CD14-positive monocyte (primary cell): ENCODE measurements at regions not wholly inside any gene's neighbourhood (a gene's known extent, or its start where the extent isn't known, plus 50 kb on each side); places are given as distances from the start of the nearest gene placed in this dataset.

Experiments used
- DNase-seq, 3 donors: peaks; one replicate each; pipeline ENCODE4 v3.0.0-alpha.2; 2011 to 2022
- H2AFZ ChIP-seq: 2 replicates; pipeline ENCODE4 v1.6.0; 2012; ENCODE audit warnings: mild to moderate bottlenecking, low read depth, low read length, inconsistent platforms; ENCODE audit not compliant: insufficient read depth, poor library complexity, severe bottlenecking
- H3K27ac ChIP-seq, 2 donors: 1 replicate in 1 of 2; 2 replicates in 1 of 2; pipeline ENCODE4 v1.5.1; 2012 to 2013; ENCODE audit warnings: low read length in 2 of 2, control low read depth in 1 of 2, inconsistent platforms in 1 of 2, low read depth in 1 of 2, mild to moderate bottlenecking in 1 of 2
- H3K27me3 ChIP-seq, 2 donors: one replicate each; pipeline versions ENCODE4 v1.6.0 to v1.6.1; 2011 to 2013; ENCODE audit warnings: low read length in 2 of 2; ENCODE audit not compliant: control insufficient read depth in 2 of 2, insufficient read depth in 2 of 2
- H3K36me3 ChIP-seq, 2 donors: replicated peaks in 1 of 2; 1 replicate in 1 of 2; 2 replicates in 1 of 2; pipeline versions ENCODE4 v1.5.1 to v1.6.1; 2012 to 2013; ENCODE audit warnings: low read length in 2 of 2, control low read depth in 1 of 2, inconsistent platforms in 1 of 2, mild to moderate bottlenecking in 1 of 2; ENCODE audit not compliant: insufficient read depth in 2 of 2, control insufficient read depth in 1 of 2
- H3K4me1 ChIP-seq, 2 donors: 1 replicate in 1 of 2; 2 replicates in 1 of 2; pipeline versions ENCODE4 v1.5.1 to v1.6.1; 2012 to 2013; ENCODE audit warnings: low read length in 2 of 2, control low read depth in 1 of 2, inconsistent platforms in 1 of 2, mild to moderate bottlenecking in 1 of 2, moderate library complexity in 1 of 2; ENCODE audit not compliant: insufficient read depth in 2 of 2, control insufficient read depth in 1 of 2
- H3K4me2 ChIP-seq: replicated peaks from 2 replicates; pipeline ENCODE3; 2012; ENCODE audit warnings: low read length, moderate library complexity, mild to moderate bottlenecking; ENCODE audit not compliant: poor library complexity, severe bottlenecking; ENCODE audit errors: extremely low read depth
- H3K4me3 ChIP-seq, 3 experiments: fragments of 200-600 bp in 1 of 3; sonication (generic) in 1 of 3; replicated peaks in 1 of 3; 1 replicate in 2 of 3; 2 replicates in 1 of 3; pipeline ENCODE4 v1.5.1; 2011 to 2013; ENCODE audit warnings: low read length in 3 of 3, mild to moderate bottlenecking in 3 of 3, control low read depth in 2 of 3, low read depth in 2 of 3, inconsistent platforms in 1 of 3, moderate library complexity in 1 of 3
- H3K79me2 ChIP-seq: 2 replicates; pipeline ENCODE4 v1.6.0; 2012; ENCODE audit warnings: mild to moderate bottlenecking, control low read depth, inconsistent platforms, low read length, moderate library complexity; ENCODE audit not compliant: insufficient read depth
- H3K9ac ChIP-seq: 2 replicates; pipeline ENCODE4 v1.6.0; 2017; ENCODE audit warnings: low read length, mild to moderate bottlenecking; ENCODE audit not compliant: insufficient read depth, poor library complexity, severe bottlenecking
- H3K9me3 ChIP-seq, 2 donors: replicated peaks in 1 of 2; 1 replicate in 1 of 2; 2 replicates in 1 of 2; pipeline versions ENCODE4 v1.5.1 to v1.6.1; 2012 to 2013; ENCODE audit warnings: low read length in 2 of 2, control low read depth in 1 of 2; ENCODE audit not compliant: control insufficient read depth in 1 of 2, insufficient read depth in 1 of 2
- H4K20me1 ChIP-seq: 2 replicates; pipeline ENCODE4 v1.6.0; 2012; ENCODE audit warnings: mild to moderate bottlenecking, low read length, control low read depth, moderate library complexity; ENCODE audit not compliant: insufficient read depth
- H3K27ac Mint-ChIP-seq, 7 donors: one replicate each; pipeline ENCODE4 v1.8.0; 2020; ENCODE audit warnings: mild to moderate bottlenecking in 7 of 7, mixed read lengths in 7 of 7, moderate library complexity in 6 of 7, inconsistent platforms in 2 of 7
- H3K27me3 Mint-ChIP-seq, 3 donors: one replicate each; pipeline ENCODE4 v1.8.0; 2021 to 2022; ENCODE audit warnings: low read depth in 3 of 3, mild to moderate bottlenecking in 3 of 3, mixed read lengths in 3 of 3, moderate library complexity in 3 of 3, inconsistent platforms in 1 of 3
- H3K36me3 Mint-ChIP-seq, 2 donors: one replicate each; pipeline ENCODE4 v1.8.0; 2020; ENCODE audit warnings: mixed read lengths in 2 of 2, inconsistent platforms in 1 of 2, mild to moderate bottlenecking in 1 of 2
- H3K4me1 Mint-ChIP-seq: one replicate; pipeline ENCODE4 v1.8.0; 2020; ENCODE audit warnings: mild to moderate bottlenecking, mixed read lengths
- H3K4me3 Mint-ChIP-seq, 2 donors: one replicate each; pipeline ENCODE4 v1.8.0; 2020; ENCODE audit warnings: mild to moderate bottlenecking in 2 of 2, mixed read lengths in 2 of 2, moderate library complexity in 1 of 2
- H3K9me3 Mint-ChIP-seq, 7 donors: one replicate each; pipeline ENCODE4 v1.8.0; 2020 to 2022; ENCODE audit warnings: mixed read lengths in 7 of 7, mild to moderate bottlenecking in 6 of 7, moderate library complexity in 6 of 7, inconsistent platforms in 2 of 7
- CTCF ChIP-seq: fragments of 200-600 bp; IDR thresholded peaks from one replicate; pipeline ENCODE4 v1.8.0; 2022; ENCODE audit warnings: antibody characterized with exemption, mild to moderate bottlenecking
- WGBS: methylation state at CpG from one replicate; pipeline ENCODE4 v1.1.5; 2013; ENCODE audit warnings: missing lambda C conversion rate; ENCODE audit not compliant: insufficient coverage; 5-methylcytosine and 5-hydroxymethylcytosine counted together
- intact Hi-C, 2 donors: fragments of 100-400 bp; cut with micrococcal nuclease; formaldehyde crosslinking; loops; one replicate each; pipeline versions ENCODE4 v1.15.0 to v1.15.1; 2023

GRCh38 chr1:224524679-224525078 lies 90.1 kb upstream of the WDR26 start:
- Histone ChIP-seq H3K9me3 (no peaks in the 10 kb centered on the region), H3K27me3 (no peaks in the 10 kb centered on the region), H2AFZ (no peak overlapping the region), H3K79me2 (no peaks in the 10 kb centered on the region), H3K4me3 (no peak overlapping the region), H4K20me1 (no peaks in the 10 kb centered on the region), H3K4me2 (no peak overlapping the region), H3K36me3 (no peaks in the 10 kb centered on the region), H3K27ac (no peak overlapping the region), H3K9ac (no peak overlapping the region), H3K4me1 (no peaks in the 10 kb centered on the region)
- H3K4me3 Mint-ChIP-seq: no peak overlapping the region
- peaks cover 2% of the 10 kb centered on the region for H3K4me1 Mint-ChIP-seq
- peaks cover 0 to 3% (median 2%) of the 10 kb centered on the region in 3 donors for H3K27me3 Mint-ChIP-seq
- no peak for DNase-seq
- 92% methylated on average over 3 of the region's 4 CpGs for WGBS
- no peak overlapping the region for H3K27ac Mint-ChIP-seq
- no peaks in the 10 kb centered on the region for H3K36me3 Mint-ChIP-seq
- TF ChIP-seq CTCF: no peak
- H3K9me3 Mint-ChIP-seq: no peaks in the 10 kb centered on the region
- intact Hi-C loops: loop anchor here in 1 of 2 donors (5.0 kb wide), 1 partner anchor 118 kb away; no protein-coding TSS in a partner anchor

GRCh38 chr1:224525411-224526040 lies 90.6 kb upstream of the CNIH3 start:
- Histone ChIP-seq H2AFZ (no peak overlapping the region), H3K36me3 (no peaks in the 10 kb centered on the region), H4K20me1 (no peaks in the 10 kb centered on the region), H3K9ac (no peak overlapping the region), H3K27me3 (no peaks in the 10 kb centered on the region), H3K79me2 (no peaks in the 10 kb centered on the region), H3K27ac (no peak overlapping the region), H3K4me1 (no peaks in the 10 kb centered on the region), H3K4me3 (no peak overlapping the region), H3K9me3 (no peaks in the 10 kb centered on the region), H3K4me2 (no peak overlapping the region)
- intact Hi-C loops: no loop called here
- Mint-ChIP-seq H3K4me3 (no peak overlapping the region), H3K9me3 (no peaks in the 10 kb centered on the region), H3K27ac (no peak overlapping the region), H3K27me3 (peaks cover 0 to 3% (median 2%) of the 10 kb centered on the region in 3 donors), H3K36me3 (no peaks in the 10 kb centered on the region), H3K4me1 (peaks cover 1% of the 10 kb centered on the region)
- 100% methylated on average over 3 of the region's 4 CpGs for WGBS
- DNase-seq: no peak
- no peak for TF ChIP-seq CTCF
